ENCODE measurements at regions not wholly inside any gene's neighbourhood (a gene's known extent, or its start where the extent isn't known, plus 50 kb on each side); places are given as distances from the start of the nearest gene placed in this dataset.

- Histone ChIP-seq H3K27ac (no peak overlapping the region), H3K4me1 (no peaks in the 10 kb centered on the region), H3K27me3 (no peaks in the 10 kb centered on the region), H3K9me3 (no peaks in the 10 kb centered on the region), H3K4me3 (no peak overlapping the region), H3K36me3 (no peaks in the 10 kb centered on the region)
- no peak for DNase-seq
- TF ChIP-seq CTCF (IDR thresholded peaks at IDR 0.05) (no peak), POLR2A (IDR thresholded peaks at IDR 0.05) (no peak)
- intact Hi-C loops (cut with DNase I; ENCODE audit: low total_unique reads): no loop called here
These were observed 132.5 kb upstream of the CACHD1 start for GRCh38 chr1:64337475-64337874.

GRCh38 chr1:64337926-64338325 is 132.0 kb upstream of the CACHD1 start:
- Histone ChIP-seq H3K4me1 (no peaks in the 10 kb centered on the region), H3K27me3 (no peaks in the 10 kb centered on the region), H3K4me3 (no peak overlapping the region), H3K9me3 (no peaks in the 10 kb centered on the region), H3K27ac (no peak overlapping the region), H3K36me3 (no peaks in the 10 kb centered on the region)
- TF ChIP-seq CTCF (IDR thresholded peaks at IDR 0.05) (no peak), POLR2A (IDR thresholded peaks at IDR 0.05) (no peak)
- intact Hi-C loops (cut with DNase I; ENCODE audit: low total_unique reads): no loop called here
- DNase-seq: no peak

- Histone ChIP-seq H3K36me3 (no peaks in the 10 kb centered on the region), H3K9me3 (no peaks in the 10 kb centered on the region), H3K4me1 (no peaks in the 10 kb centered on the region), H3K27ac (no peak overlapping the region), H3K4me3 (no peak overlapping the region), H3K27me3 (no peaks in the 10 kb centered on the region)
- no peak for DNase-seq
- intact Hi-C loops (cut with DNase I; ENCODE audit: low total_unique reads): no loop called here
- TF ChIP-seq POLR2A (IDR thresholded peaks at IDR 0.05): no peak
- TF ChIP-seq CTCF (IDR thresholded peaks at IDR 0.05): no peak
These were observed 129.6 kb upstream of the CACHD1 start for GRCh38 chr1:64340361-64340760.

GRCh38 chr1:64343105-64343822 is 126.7 kb upstream of the CACHD1 start:
- Histone ChIP-seq H3K4me1 (no peaks in the 10 kb centered on the region), H3K27me3 (no peaks in the 10 kb centered on the region), H3K27ac (no peak overlapping the region), H3K9me3 (no peaks in the 10 kb centered on the region), H3K4me3 (no peak overlapping the region), H3K36me3 (no peaks in the 10 kb centered on the region)
- intact Hi-C loops (cut with DNase I; ENCODE audit: low total_unique reads): no loop called here
- DNase-seq: no peak
- TF ChIP-seq POLR2A (IDR thresholded peaks at IDR 0.05): no peak

- Histone ChIP-seq H3K27me3 (no peaks in the 10 kb centered on the region), H3K27ac (no peak overlapping the region), H3K4me1 (no peaks in the 10 kb centered on the region), H3K4me3 (no peak overlapping the region), H3K36me3 (no peaks in the 10 kb centered on the region), H3K9me3 (no peaks in the 10 kb centered on the region)
- DNase-seq: no peak
- no peak for TF ChIP-seq CTCF (IDR thresholded peaks at IDR 0.05)
- TF ChIP-seq POLR2A (IDR thresholded peaks at IDR 0.05): no peak
- intact Hi-C loops (cut with DNase I; ENCODE audit: low total_unique reads): no loop called here
These were observed 126.1 kb upstream of the CACHD1 start for GRCh38 chr1:64343823-64344190.

Data from uterus (tissue), 3 donors.